Mesodermal cell (in vitro differentiated cells): ENCODE measurements at regions not wholly inside any gene's neighbourhood (a gene's known extent, or its start where the extent isn't known, plus 50 kb on each side); places are given as distances from the start of the nearest gene placed in this dataset.

Experiments
- H3K27ac ChIP-seq: 2 replicates; pipeline ENCODE4 v1.7.0; 2013; ENCODE audit warnings: mild to moderate bottlenecking, low read depth, low read length, moderate library complexity; ENCODE audit not compliant: severe bottlenecking
- H3K36me3 ChIP-seq: 2 replicates; pipeline ENCODE4 v1.7.1; 2013; ENCODE audit warnings: mild to moderate bottlenecking, low read length, moderate library complexity; ENCODE audit not compliant: control insufficient read depth, insufficient read depth
- H3K4me1 ChIP-seq: one replicate; pipeline ENCODE4 v1.7.1; 2013; ENCODE audit warnings: mild to moderate bottlenecking, low read length; ENCODE audit not compliant: insufficient read depth, control insufficient read depth, poor library complexity, severe bottlenecking
- H3K4me3 ChIP-seq: 2 replicates; pipeline ENCODE4 v1.7.0; 2013; ENCODE audit warnings: low read length, control low read depth, mild to moderate bottlenecking; ENCODE audit not compliant: insufficient read depth, poor library complexity, severe bottlenecking; ENCODE audit errors: extremely low read depth
- H3K9me3 ChIP-seq: 2 replicates; pipeline ENCODE4 v1.7.1; 2013; ENCODE audit warnings: mild to moderate bottlenecking, low read length, moderate library complexity; ENCODE audit not compliant: control insufficient read depth
- WGBS, 2 experiments: methylation state at CpG; one replicate each; pipeline ENCODE4 v1.1.5; 2013; ENCODE audit warnings: missing lambda C conversion rate in 2 of 2; ENCODE audit not compliant: insufficient coverage in 2 of 2; 5-methylcytosine and 5-hydroxymethylcytosine counted together

DNA sequence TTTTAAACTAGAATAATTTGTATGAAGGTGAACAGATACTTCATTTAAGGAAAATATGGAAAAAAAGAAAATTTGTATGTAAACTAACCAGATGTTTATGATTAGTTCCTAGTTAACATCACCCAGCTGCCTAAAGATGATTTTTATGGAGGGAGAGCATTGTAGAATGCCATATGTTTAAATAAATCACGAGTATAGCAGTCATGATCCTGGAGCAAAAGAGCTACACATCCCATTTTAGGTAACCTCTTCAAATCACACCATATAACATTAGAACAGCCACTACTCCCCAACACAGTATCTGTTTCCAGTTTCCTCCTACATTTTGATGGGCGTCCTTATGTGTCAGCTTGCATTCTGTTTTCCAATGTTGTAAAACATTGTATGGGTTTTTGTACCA is 571.9 kb upstream of the FAM241A start:
- 100% methylated on average over 1 of the region's 2 CpGs; no CpG with 5 or more reads in 1 of the 2 experiments for WGBS, 2 experiments
- Histone ChIP-seq H3K9me3 (no peaks in the 10 kb centered on the region), H3K4me1 (no peaks in the 10 kb centered on the region), H3K36me3 (no peaks in the 10 kb centered on the region), H3K4me3 (no peak overlapping the region), H3K27ac (no peak overlapping the region)

DNA sequence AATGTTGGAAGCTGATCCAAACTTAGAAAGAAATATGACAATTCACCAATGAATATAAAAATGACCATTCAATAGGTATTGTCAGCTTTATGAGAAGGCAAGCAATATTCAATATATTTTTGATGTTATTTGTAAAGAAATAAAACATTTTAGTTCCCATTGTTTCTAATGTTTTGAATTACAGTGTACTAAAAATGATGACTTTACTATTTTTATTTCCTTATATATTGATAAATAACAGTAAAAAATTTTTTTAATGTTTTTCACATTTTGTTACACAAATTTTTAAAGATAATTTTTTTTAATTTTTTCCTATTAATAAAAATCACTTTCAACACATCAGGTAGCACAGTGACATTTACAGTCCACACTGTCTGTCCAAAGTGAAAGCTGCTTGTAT is 565.5 kb upstream of the FAM241A start:
- peaks cover 8% of the 10 kb centered on the region for H3K9me3 ChIP-seq
- no peak overlapping the region for H3K4me3 ChIP-seq
- no peak overlapping the region for H3K27ac ChIP-seq
- H3K36me3 ChIP-seq: no peaks in the 10 kb centered on the region
- no peaks in the 10 kb centered on the region for H3K4me1 ChIP-seq

DNA sequence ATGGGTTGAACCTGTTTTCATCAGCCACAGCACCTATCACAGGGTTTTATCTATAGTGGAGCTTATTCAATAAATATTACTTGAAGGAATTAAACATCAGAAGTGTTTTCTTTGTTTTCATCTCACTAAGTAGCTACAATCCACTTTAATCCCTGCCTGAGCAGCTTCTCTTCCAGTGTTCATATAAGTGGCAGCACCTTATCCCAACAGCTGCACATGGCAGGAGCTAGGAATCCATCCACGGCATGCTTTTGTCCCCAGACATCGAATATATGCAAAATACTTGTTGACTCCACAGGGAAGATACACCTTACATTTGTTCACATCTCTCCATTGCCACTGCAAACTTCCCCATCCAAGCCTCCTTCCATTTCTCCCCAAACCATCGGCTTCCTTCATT is 549.8 kb upstream of the FAM241A start:
- no peak overlapping the region for H3K27ac ChIP-seq
- no peaks in the 10 kb centered on the region for H3K4me1 ChIP-seq
- 83 to 100% methylated on average over 3 of the region's 3 CpGs for WGBS, 2 experiments
- H3K4me3 ChIP-seq: no peak overlapping the region
- no peaks in the 10 kb centered on the region for H3K9me3 ChIP-seq
- H3K36me3 ChIP-seq: no peaks in the 10 kb centered on the region

DNA sequence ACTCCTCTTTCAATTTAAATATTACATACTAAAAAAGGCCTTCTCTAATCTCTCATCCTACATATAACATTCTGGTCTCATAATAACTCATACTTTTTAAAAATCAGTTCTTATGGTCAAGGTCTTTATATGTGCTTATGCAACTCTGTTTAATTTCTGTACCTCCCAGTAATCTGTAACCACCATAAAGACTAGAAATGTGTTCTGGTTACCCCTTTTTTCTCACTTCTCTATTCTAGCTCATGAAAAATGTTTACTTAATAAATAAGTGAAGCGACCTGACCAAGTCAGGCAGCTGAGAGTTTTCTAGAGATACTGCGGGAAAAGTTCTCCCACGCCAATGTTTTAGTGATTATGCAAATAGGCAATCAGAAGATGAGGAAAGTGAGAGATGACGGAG is 548.8 kb upstream of the FAM241A start:
- 100% methylated on average over 2 of the region's 4 CpGs; no CpG with 5 or more reads in 1 of the 2 experiments for WGBS, 2 experiments
- no peak overlapping the region for H3K27ac ChIP-seq

DNA sequence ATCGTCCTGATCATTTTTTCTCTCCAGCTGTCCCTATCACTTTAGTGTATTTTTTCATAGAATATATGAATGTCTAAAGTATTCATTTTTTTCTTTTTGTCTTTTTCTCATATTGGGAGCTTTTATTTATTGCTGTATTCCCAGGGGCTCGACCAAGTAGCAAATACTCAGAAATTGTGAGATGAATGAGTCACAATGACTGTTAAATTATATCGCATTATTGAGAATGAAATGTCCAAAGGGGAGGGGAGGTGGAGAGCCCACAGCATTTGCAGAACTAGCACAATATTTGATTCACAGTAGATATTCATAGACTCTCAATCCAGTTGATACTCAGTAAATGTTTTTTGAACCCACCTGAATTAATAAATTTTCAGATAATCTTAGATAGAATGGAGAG is 543.6 kb upstream of the FAM241A start:
- H3K36me3 ChIP-seq: no peaks in the 10 kb centered on the region
- no peak overlapping the region for H3K4me3 ChIP-seq
- WGBS, 2 experiments: 80% methylated on average over 1 of the region's 3 CpGs; no CpG with 5 or more reads in 1 of the 2 experiments
- H3K4me1 ChIP-seq: no peaks in the 10 kb centered on the region
- no peaks in the 10 kb centered on the region for H3K9me3 ChIP-seq
- H3K27ac ChIP-seq: no peak overlapping the region

More for the DNA sequence above, 548.8 kb upstream of the FAM241A start:
- H3K4me1 ChIP-seq: no peaks in the 10 kb centered on the region
- no peak overlapping the region for H3K4me3 ChIP-seq
- no peaks in the 10 kb centered on the region for H3K9me3 ChIP-seq
- H3K36me3 ChIP-seq: no peaks in the 10 kb centered on the region

DNA sequence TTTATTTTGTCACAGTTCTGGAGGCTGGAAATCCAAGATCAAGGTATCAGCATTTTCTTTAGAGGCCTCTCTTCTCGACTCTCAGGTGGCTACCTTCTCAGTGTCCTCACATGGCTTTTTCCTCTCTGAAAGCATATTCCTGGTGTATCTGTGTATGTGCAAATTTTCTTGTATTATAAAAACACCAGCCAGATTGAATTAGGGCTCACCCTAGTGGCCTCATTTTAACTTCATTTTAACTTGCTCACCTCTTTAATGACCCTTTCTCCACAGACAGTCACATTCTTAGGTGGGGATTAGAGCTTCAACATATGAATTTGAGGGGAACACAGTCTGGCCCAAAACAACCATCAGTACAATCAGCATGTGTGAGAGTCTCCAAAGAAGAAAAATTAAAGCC is 542.4 kb upstream of the FAM241A start:
- no peaks in the 10 kb centered on the region for H3K4me1 ChIP-seq
- H3K36me3 ChIP-seq: no peaks in the 10 kb centered on the region
- no peak overlapping the region for H3K4me3 ChIP-seq
- no peaks in the 10 kb centered on the region for H3K9me3 ChIP-seq
- 60 to 80% methylated on average over 1 of the region's 1 CpG for whole genome bisulfite sequencing, 2 experiments
- no peak overlapping the region for H3K27ac ChIP-seq

DNA sequence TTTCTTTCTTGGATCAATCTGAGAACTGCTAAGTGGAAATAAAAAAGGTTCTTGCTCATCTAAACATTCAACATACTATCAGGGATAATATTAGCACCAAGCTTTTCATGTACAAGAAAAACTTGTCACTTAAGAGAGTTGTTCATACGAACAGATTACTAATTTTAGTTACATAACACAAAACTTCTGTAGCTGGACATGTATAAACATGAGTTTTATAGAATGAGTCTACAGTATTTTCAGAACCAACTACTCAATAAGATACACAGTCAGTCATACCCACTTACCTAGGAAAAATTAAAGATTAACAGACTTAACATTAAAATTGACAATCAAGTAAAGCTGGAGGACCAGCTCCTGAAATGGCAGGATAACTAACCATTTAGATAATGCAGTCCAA is 540.1 kb upstream of the FAM241A start:
- no peak overlapping the region for H3K27ac ChIP-seq
- H3K36me3 ChIP-seq: no peaks in the 10 kb centered on the region
- H3K9me3 ChIP-seq: no peaks in the 10 kb centered on the region
- WGBS, 2 experiments: no CpG with 5 or more reads among the region's 1 CpG
- no peaks in the 10 kb centered on the region for H3K4me1 ChIP-seq
- H3K4me3 ChIP-seq: no peak overlapping the region

DNA sequence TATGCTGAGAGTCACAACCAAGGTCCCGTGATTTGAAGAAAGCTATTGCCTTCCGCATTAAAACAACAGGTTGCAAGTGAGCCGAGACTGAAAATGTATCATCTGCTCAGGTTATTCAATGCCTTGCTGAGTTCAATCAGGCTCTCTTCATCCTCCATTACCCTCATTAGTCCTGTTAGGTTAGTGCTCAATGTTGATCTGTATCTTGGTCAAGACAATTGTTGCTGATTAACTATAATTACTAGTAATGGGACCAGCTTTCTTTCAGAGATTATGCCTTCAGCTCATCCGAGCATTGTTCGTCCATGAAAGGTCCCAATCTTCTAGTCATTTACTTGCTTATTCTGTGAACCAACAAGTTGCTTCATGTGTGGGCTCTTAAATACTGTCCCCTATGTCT is 534.6 kb upstream of the FAM241A start:
- Histone ChIP-seq H3K4me3 (no peak overlapping the region), H3K4me1 (no peaks in the 10 kb centered on the region), H3K27ac (no peak overlapping the region), H3K36me3 (no peaks in the 10 kb centered on the region), H3K9me3 (no peaks in the 10 kb centered on the region)
- 88 to 96% methylated on average over 1 to 4 of the region's 5 CpGs for WGBS, 2 experiments

DNA sequence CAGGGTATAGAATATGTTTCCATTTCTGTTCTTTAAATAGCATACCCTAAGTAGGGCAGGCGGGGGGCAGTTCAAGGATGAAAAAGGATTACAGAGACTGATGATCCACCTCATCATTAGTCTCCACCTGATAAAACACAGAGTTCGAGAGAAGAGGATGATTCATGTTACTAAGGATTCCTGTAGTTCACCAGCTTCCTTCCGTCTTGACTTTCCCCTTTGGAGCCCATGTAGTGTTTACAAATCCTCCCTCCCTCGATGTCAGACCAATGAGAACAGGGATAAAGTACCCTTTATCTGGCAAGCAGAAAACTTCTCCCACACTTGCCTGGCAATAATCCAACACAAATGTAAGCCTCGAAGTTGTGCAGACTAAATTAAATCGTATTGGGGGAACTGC is 526.3 kb upstream of the FAM241A start:
- Histone ChIP-seq H3K9me3 (no peaks in the 10 kb centered on the region), H3K36me3 (no peaks in the 10 kb centered on the region), H3K27ac (no peak overlapping the region), H3K4me1 (no peaks in the 10 kb centered on the region), H3K4me3 (no peak overlapping the region)
- 80 to 100% methylated on average over 1 to 2 of the region's 6 CpGs for WGBS, 2 experiments

DNA sequence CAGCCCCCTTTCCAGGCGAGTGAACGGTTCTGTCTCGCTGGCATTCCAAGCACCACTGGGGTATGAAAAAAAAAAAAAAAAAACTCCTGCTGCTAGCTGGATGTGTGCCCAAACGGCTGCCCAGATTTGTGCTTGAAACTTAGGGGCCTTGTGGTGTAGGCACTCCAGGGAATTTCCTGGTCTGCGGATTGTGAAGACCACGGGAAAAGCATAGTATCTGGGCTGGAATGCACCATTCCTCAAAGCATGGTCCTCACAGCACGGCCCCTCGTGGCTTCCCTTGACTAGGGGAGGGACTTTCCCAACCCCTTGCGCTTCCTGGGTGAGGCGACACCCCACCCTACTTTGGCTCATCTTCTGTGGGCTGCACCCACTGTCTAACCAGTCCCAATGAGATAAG is 516.8 kb upstream of the FAM241A start:
- H3K9me3 ChIP-seq: no peaks in the 10 kb centered on the region
- H3K4me3 ChIP-seq: no peak overlapping the region
- WGBS, 2 experiments: 69 to 82% methylated on average over 5 to 6 of the region's 10 CpGs
- H3K36me3 ChIP-seq: no peaks in the 10 kb centered on the region
- H3K27ac ChIP-seq: no peak overlapping the region
- H3K4me1 ChIP-seq: no peaks in the 10 kb centered on the region

DNA sequence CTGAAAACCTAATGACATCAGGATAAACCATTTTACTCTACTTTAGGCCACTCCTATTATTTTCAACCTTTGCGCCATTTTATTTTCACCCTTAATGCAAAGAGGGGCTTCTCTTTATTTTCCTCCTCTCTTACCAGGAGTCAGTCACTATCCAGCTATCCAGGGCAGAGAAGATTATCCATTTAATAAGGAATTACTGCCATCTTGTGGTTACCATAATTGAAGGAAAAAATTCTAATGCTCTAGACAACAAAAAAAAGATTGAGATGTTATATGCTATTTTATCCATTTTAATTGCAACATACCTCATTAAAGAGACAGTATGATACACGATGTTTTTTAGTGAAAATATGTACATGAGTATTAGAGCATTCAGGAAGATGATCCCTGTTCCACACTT is 514.5 kb upstream of the FAM241A start:
- Histone ChIP-seq H3K4me1 (no peaks in the 10 kb centered on the region), H3K36me3 (no peaks in the 10 kb centered on the region), H3K4me3 (no peak overlapping the region), H3K9me3 (no peaks in the 10 kb centered on the region), H3K27ac (no peak overlapping the region)
- WGBS, 2 experiments: 100% methylated on average over 1 of the region's 2 CpGs; no CpG with 5 or more reads in 1 of the 2 experiments
